HG03095 (cell line): ENCODE measurements at regions not wholly inside any gene's neighbourhood (a gene's known extent, or its start where the extent isn't known, plus 50 kb on each side); places are given as distances from the start of the nearest gene placed in this dataset.

Experiments used
- ATAC-seq: cut with Tn5 transposase; IDR thresholded peaks from one replicate; pipeline ENCODE4 v1.9.1; 2021; ENCODE audit warnings: moderate library complexity; ENCODE audit not compliant: unreplicated experiment

GRCh38 chr4:176383273-176384077 is 63.7 kb downstream of the SPCS3 start:
- no peak for ATAC-seq

DNA sequence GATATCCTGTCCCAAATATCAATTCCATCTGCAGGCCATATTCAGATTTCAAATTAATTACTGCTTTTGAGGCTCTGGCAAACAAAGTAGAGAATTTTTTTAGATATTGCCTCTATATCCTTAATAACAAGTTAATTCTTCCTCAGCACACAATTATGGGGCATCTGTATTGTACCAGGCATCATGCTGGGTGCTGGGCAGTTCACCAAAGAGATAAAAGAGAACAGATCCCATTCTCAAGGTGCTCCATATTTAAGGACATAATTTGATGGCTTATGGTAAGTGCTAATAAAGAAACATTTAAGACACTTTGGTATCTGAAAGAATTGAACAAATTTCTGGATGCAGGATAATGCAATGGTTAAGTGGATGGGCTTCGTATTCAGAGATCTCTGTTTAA is 65.8 kb downstream of the SPCS3 start:
- ATAC-seq = no peak

DNA sequence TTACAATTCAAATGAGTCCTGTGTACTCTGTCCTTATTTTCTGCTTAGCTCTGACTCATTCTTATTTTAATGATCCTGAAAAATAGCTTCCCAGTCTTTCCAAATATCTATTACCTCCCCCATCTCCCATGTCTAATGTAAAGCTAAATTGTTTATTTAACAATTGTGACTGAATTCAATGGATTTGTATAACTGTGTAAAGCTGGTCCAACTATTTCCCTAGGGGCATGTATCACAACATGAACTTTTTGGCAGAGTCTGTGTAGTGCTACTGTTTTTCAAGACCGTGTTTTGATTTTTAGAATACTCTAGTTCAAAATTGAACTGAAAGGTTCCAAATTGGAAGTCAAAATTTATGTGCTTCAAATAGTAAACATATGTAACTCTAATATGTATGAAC is 67.8 kb downstream of the SPCS3 start:
- no peak for ATAC-seq

GRCh38 chr4:176393306-176394013 is 73.7 kb downstream of the SPCS3 start:
- no peak for ATAC-seq

GRCh38 chr4:176400816-176401461 is 81.2 kb downstream of the SPCS3 start:
- no peak for ATAC-seq

DNA sequence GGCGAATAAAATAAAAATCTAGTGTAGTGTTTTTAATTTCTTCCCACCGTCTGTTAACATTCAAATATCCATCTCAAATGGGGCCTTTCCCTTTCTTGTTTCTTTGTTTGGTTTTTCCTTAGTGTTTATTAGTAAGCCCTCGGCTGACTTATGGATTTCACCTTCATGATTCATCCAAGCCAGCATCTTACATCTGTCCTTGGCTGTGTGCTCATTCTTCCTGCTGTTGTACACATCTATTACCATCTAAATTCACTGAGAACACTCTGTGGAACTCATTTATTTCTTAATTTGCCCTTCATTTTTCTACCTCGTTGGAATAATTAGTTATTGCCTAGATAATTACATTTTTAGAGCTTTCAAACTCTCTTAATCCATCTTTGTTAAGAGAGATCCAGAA is 84.9 kb downstream of the SPCS3 start:
- no peak for ATAC-seq

DNA sequence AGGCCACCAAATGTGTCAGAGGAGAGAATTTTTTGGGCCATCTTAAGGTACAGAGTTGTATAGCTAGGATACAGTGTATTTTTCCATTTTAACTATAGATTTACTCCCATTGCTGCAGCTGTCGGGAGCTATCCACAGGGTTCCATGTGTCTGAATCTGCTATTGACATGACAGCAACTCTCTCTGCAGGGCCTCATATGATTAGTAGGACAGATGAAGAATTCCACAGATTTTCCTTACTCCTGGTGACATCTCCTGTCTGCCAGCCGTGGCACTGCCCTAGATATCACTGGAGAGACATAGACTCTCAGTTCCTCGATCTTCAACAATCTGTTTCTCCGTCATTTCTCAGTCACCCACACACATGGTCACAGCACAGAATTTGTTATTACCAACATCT is 86.5 kb downstream of the SPCS3 start:
- ATAC-seq = no peak

GRCh38 chr4:176406736-176407135 is 87.0 kb downstream of the SPCS3 start:
- ATAC-seq = no peak

- ATAC-seq = no peak
These were observed 89.9 kb downstream of the SPCS3 start for GRCh38 chr4:176409627-176410026.

GRCh38 chr4:176413171-176413570 is 93.4 kb downstream of the SPCS3 start:
- peak; percentile 77 for ATAC-seq

DNA sequence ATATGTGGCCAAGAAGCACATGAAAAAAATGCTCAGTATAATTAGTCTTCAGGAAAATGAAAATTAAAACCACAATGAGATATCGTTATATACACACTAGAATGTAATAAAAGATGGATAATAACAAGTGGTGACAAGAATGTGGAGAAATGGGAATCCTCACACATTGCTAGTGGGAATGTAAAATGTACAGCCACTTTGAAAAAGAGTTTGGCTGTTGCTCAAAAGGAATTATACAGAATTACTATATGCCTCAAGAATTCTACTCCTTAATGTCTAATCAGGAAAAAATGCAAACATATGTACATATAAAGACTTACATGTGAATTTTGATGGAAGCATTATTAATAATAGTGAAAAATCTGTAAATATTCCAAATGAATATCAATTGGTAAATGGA is 102.2 kb downstream of the SPCS3 start:
- ATAC-seq = no peak

DNA sequence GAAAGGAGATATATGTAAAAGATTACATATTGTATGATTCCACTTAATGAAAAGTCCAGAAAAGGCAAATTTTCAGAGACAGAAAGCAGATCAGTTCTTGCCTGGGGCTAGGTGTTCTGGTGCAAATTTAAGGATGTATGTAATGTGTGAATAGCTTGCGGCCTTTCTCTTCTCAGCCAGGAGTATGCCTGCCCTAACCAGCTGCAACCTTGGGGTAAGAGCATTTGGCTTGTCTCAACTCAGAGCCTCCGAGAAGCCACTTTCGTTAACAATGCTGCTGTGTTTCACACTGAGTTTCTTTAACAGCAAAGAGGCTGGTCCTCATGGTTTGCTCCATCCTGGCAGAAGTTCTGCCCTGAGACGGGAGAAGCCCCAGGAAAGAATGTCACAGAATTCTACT is 102.7 kb downstream of the SPCS3 start:
- no peak for ATAC-seq

GRCh38 chr4:176425035-176425434 is 105.3 kb downstream of the SPCS3 start:
- ATAC-seq = no peak

DNA sequence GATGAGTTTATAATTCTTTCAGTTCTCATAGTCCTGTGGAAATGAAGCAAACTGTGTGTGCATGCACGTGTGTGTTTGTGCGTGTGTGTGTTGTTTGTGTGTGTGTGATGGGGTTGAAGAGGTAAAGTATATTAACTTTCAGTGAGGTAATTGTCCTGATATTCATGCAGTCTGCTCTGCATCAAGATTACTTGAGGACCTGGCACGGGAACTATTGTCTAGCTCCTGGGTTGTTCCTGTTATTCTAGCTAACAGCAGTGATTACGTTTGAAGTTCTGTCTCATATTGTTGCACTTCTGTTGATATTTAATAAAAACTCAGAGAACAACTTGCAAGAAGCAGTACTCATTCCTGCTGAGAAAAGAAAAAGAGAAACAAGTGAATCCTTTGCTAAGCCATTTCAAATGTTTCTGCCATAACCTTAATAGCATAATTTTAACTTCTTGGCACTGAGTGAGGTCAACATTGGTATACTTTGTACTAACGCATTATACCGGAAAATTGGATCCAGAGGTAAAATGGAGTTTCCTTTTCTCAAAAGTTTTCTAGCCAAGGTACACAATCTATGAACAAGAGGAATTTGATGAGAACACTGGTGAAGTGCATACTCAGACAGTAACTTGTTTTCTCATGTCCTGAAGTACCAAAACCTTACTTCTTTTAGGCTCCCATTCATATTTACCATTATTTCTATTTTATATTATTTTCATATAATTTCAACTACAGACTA is 113.2 kb downstream of the SPCS3 start:
- ATAC-seq = no peak

- no peak for ATAC-seq
These were observed 114.2 kb downstream of the SPCS3 start for GRCh38 chr4:176433983-176434382.

GRCh38 chr4:176435901-176436292 is 116.1 kb downstream of the SPCS3 start:
- ATAC-seq = no peak

DNA sequence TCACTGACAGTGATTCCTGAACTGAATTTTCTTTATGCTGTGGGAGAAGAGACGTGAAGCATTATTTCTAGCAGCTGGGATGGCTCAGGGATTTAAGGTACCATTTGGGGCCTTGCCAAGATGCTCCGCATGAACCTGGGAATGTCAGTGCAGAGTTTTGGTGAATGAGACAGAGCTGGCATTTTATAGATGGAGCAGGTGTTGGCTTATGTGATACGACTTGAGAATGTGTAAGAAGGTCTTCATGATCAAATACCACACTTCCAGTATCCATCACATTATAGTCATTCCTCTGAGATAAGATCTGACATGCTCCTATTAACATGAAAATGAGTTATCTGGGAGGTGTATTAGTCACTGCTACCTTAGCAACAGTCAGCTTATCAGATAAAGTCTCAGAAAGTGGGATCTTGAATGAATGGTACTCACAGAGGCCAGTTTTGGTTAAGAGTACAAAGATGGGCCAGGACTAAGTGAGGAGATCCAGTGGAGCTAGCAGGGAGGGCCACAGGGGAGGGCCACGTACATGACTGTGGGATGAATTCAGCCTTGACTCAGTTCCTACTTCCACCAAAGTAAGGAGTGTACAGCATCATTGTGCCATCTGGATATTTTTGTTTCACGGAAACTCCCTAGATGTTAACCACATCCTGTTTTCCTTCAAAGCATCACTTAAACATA is 116.7 kb downstream of the SPCS3 start:
- peak; percentile 52 for ATAC-seq

GRCh38 chr4:176437756-176438155 is 118.0 kb downstream of the SPCS3 start:
- no peak for ATAC-seq

GRCh38 chr4:176438401-176438800 is 118.6 kb downstream of the SPCS3 start:
- ATAC-seq = no peak

DNA sequence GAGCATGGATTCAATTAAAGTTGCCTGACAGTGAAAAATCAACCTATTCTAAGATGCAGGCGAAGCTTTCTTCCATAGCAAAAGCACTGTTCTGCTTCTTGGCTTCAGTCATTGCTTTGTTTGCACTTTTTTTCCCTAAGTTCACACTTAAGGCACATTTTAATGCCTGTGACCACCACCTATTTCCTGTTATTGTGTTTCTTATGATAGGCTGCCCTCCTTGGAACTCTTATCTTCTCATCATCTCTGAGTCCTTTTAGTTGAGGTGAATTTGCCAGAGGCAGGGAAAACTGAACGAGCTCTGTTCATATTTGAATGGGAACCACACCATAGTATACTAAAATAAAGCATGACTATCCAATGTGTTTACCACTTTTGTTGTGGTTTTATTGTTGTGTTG is 119.8 kb downstream of the SPCS3 start:
- ATAC-seq = no peak

GRCh38 chr4:176440698-176441097 is 120.9 kb downstream of the SPCS3 start:
- no peak for ATAC-seq
